Activated CD4-positive, alpha-beta T cell treated with anti-CD3 and anti-CD28 coated beads, Interleukin-2, amount 10 ng/mL, durations not matched to agents 24 days and 14 days (primary cell): ENCODE measurements at regions not wholly inside any gene's neighbourhood (a gene's known extent, or its start where the extent isn't known, plus 50 kb on each side); places are given as distances from the start of the nearest gene placed in this dataset.
"Not testable (repeated sequence)": the region's sequence is repeated elsewhere in the genome, so short reads cannot be mapped to it uniquely, and the experiment has no call there.

Experiments used
- DNase-seq: peaks from one replicate; pipeline ENCODE4 v3.0.0; 2022
- H3K27ac Mint-ChIP-seq: one replicate; pipeline ENCODE4 v1.8.0; 2022; ENCODE audit warnings: mild to moderate bottlenecking, mixed read lengths
- H3K27me3 Mint-ChIP-seq: one replicate; pipeline ENCODE4 v1.8.0; 2022; ENCODE audit warnings: mixed read lengths
- H3K36me3 Mint-ChIP-seq: one replicate; pipeline ENCODE4 v1.8.0; 2022; ENCODE audit warnings: low read depth, mild to moderate bottlenecking, mixed read lengths
- H3K4me1 Mint-ChIP-seq: one replicate; pipeline ENCODE4 v1.8.0; 2021; ENCODE audit warnings: mixed read lengths
- H3K4me3 Mint-ChIP-seq: one replicate; pipeline ENCODE4 v1.8.0; 2022; ENCODE audit warnings: mild to moderate bottlenecking, moderate library complexity, mixed read lengths
- H3K9me3 Mint-ChIP-seq: one replicate; pipeline ENCODE4 v1.8.0; 2021; ENCODE audit warnings: mixed read lengths
- intact Hi-C: fragments of 100-400 bp; cut with micrococcal nuclease; formaldehyde crosslinking; loops from one replicate; pipeline ENCODE4 v1.15.1; 2023

DNA sequence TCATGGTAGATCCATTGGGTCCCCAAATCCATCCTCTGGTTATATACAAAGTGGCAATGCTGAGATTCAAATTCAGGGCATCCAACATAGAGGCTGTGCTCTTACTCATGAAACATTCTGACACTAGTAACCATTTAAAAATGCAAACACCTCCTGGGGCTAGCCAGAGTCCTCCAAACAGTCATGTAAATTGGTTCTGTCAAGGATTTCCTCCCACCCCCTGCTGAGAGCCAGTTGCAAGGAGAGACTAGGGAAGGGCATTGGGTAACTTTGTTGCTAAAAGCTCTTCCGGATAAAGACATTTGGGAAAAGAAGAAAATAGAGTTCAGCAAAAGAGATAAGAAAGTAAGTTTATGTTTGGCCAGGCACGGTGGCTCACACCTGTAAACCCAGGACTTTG is 58.3 kb downstream of the ART5 start:
- DNase-seq, intact Hi-C loops, H3K27ac Mint-ChIP-seq, H3K9me3 Mint-ChIP-seq, H3K36me3 Mint-ChIP-seq, H3K4me1 Mint-ChIP-seq, H3K4me3 Mint-ChIP-seq: not testable (repeated sequence)
- peaks cover 40% of the 10 kb centered on the region for H3K27me3 Mint-ChIP-seq

DNA sequence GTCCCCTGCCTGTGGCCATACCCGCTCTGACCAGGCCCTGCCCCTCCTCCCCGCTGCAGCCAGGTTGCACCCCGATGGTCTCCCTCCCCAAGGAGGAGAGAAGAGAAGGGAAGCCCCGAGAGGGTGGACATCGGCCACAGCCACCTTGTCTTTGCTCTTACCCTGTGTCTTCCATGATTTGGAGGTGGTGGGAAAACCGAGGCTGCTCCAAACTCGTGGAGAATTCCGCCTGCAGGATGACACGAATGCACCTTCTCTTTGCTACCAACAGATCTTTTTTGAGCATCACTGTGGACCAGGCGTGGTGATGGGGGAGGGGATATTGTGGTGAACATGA is 60.4 kb downstream of the ART5 start:
- Mint-ChIP-seq H3K27me3 (peaks cover 33% of the 10 kb centered on the region), H3K4me3 (peak overlapping the region; percentile 72)
- H3K36me3 Mint-ChIP-seq, H3K27ac Mint-ChIP-seq, H3K9me3 Mint-ChIP-seq, intact Hi-C loops, H3K4me1 Mint-ChIP-seq, DNase-seq: not testable (repeated sequence)

DNA sequence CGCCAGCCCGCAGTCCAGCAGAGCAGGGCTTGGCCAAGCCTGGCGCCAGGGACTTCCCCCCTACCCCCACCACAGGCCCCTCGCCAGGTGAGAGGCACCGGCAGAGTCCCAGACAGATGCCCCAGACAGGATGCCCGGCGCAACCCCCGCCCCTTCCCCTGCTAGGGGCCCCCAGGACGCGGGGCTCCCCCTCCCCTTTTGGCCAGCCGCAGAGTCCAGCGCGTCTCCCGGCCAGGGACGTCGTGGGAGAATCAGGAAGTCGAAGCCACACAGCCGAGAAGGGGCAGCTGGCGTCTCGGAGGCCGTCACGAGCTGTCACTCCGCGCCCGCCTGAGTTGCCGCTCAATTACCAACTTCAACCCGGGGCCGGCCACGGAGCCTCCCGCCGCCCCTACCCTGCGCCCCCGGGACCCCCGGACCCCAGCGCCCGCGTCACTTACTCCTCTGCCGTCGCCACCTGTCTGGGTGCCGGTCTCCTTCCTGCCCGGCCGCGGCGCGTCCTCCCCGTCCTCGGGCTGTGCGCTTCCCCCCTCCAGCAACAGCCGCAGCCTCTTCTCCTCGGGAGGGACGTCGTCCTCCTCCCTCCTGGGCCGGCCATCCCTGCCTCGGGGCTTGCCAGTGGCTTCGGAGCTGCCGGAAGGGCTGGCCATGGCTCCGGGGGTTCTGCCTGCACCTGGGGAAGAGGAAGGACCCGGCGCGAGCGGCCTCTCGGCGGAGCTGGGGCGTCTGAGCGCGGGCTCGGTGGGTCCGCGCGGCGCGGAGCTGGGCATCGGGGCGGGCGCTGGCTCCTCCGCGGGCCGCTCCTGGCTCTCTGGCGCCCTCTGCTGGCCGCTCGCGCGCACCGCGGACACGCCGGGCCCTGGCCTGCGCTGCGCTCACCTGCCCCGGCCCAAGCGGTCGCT is 61.1 kb downstream of the ART5 start:
- DNase-seq, result peak; percentile 90
- H3K4me1 Mint-ChIP-seq, H3K36me3 Mint-ChIP-seq, H3K27ac Mint-ChIP-seq, H3K9me3 Mint-ChIP-seq, intact Hi-C loops: not testable (repeated sequence)
- Mint-ChIP-seq H3K27me3 (peaks cover 32% of the 10 kb centered on the region), H3K4me3 (peak overlapping the region; percentile 72)

DNA sequence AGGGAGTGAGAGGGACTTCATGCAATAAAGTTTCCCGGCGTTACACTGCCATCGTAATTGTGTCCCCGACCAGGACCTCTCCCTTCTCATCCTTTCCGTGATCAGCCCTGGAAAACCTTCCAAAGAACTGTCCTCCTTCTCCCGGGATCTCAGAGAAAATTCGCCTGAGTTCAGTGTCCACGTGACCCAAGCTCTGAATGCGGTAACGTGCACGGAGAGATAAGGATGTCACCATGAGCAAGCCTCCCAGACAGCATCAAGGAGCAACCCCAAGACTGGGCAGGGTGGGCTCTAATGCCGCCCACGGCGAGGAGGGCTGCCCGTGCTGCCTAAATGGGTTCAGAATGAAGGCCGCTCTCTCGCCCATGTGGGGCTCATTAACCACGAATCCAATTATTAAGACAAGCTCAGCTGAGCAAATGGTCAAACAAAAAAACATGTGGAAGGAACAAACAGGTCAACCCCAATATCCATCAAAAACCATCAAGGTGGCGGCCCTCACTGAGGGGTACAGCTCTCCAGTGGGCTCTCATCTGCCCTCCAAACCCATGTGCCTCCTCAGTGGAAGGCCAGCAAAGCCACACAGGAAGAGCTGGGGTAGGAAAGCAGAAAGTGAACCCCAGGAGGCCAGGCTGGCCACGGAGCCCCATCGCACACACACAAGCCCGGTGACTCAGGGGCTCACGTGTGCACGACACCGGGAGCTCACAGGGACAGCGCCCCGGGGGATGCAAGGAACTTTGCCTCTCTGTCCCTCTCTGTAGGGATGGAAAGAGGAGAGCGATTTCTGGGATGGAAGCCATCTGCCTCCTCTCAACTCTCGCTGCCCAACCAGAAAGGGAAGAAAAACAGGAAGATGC is 62.0 kb downstream of the ART5 start:
- H3K36me3 Mint-ChIP-seq, H3K4me1 Mint-ChIP-seq, DNase-seq, H3K9me3 Mint-ChIP-seq, intact Hi-C loops, H3K27ac Mint-ChIP-seq: not testable (repeated sequence)
- Mint-ChIP-seq H3K27me3 (peaks cover 28% of the 10 kb centered on the region), H3K4me3 (peak overlapping the region; percentile 60)

DNA sequence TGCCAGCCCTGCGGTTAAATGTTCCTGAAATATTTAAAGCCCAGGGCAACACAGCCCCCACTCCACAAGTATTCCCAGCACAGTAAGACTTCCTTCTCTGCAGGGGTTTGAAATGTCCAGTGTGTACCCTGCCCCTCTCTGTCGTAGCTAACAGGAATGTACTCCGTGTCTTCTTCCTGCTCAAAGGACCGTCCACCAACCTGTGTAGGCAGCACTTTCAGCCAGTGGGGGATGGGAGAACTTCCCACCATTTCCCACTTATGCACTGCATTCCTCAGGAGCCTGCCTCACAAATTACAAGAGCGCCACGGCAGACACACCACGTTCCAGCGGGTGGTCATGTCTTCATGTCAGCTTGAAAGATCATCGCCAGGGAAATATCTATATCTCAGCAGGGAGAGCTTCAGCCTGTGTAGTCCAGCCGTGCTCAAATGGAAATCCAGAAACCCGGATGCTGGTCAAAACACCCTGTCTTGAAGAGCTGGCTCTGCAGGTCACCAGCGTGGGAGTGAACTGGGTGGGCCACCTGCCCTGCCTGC is 65.7 kb downstream of the ART5 start:
- not testable (repeated sequence) for H3K36me3 Mint-ChIP-seq, H3K4me1 Mint-ChIP-seq
- H3K27me3 Mint-ChIP-seq, result peaks cover 13% of the 10 kb centered on the region

DNA sequence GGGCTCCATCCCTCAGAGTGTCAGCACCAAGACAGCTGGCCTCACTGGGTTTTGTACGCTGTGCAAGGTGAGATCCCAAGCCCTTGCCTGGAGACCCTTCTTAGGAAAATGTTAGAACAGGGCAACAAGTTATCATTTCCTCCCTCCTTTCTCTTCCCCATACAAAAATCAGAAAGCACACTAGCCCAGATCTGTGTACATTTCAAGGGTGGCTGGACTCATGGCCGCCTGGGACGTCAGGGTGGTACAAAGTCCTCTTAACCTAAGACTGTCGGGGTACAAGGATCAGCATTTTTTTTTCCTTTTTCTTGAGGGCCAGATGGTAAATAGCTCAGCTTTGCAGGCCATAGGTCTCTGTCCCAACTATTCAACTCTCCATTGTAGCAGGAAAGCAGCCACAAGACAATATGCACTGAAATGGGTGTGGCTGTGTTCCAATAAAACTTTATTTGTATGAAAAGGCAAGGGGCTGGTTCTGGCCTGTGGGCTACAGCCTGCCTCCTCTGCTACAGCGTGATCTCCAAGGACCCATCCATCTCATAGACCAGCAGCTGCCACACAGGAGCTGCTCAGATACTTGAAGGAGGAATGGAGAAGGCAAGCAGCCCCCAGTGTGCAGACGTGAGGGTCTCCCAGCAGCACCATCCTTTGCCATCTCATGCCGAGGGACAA is 68.7 kb downstream of the ART5 start:
- H3K4me1 Mint-ChIP-seq, H3K4me3 Mint-ChIP-seq, H3K27me3 Mint-ChIP-seq, H3K36me3 Mint-ChIP-seq, DNase-seq, intact Hi-C loops, H3K27ac Mint-ChIP-seq, H3K9me3 Mint-ChIP-seq: not testable (repeated sequence)

More for the DNA sequence above, 65.7 kb downstream of the ART5 start:
- H3K4me3 Mint-ChIP-seq, H3K9me3 Mint-ChIP-seq, intact Hi-C loops, H3K27ac Mint-ChIP-seq, DNase-seq: not testable (repeated sequence)

DNA sequence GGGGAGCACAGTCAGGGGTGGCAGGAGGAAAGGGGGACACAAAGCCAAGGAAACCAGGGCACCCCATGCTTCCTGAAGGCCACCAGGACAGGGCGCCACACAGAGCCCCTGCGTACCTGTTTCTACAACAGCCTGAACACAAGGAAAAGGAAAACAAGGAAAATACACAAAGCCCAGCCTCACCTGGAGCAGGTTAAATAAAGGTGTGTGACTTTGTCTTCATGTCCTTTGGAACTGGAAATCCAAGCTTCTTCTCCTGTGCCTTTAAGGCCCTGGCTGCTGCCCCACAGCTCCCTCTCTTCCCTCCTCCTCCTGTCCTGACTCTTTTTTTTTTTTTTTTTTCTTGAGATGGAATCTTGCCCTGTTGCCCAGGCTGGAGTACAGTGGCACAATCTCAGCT is 70.0 kb downstream of the ART5 start:
- H3K9me3 Mint-ChIP-seq, DNase-seq, H3K4me3 Mint-ChIP-seq, H3K27ac Mint-ChIP-seq, H3K4me1 Mint-ChIP-seq, H3K27me3 Mint-ChIP-seq, intact Hi-C loops, H3K36me3 Mint-ChIP-seq: not testable (repeated sequence)

DNA sequence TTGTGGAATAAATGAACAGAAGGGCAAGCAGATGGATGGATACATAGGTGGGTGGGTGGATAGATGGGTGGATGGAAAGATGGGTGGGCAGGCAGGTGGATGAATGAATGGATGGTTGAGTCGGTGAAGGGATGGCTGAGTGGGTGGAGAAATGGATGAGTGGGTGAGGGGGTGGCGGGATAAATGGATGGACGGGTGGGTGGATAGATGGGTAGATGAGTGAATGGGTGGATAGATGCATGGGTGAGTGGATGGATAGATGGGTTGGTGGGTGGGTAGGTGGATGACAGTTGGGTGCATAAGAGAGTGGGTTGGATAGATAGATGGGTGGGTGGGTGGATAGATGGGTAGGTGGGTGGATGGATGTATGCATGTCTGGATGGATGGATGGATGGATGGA is 76.0 kb downstream of the ART5 start:
- H3K4me1 Mint-ChIP-seq, H3K4me3 Mint-ChIP-seq, H3K27ac Mint-ChIP-seq, H3K36me3 Mint-ChIP-seq, H3K27me3 Mint-ChIP-seq, H3K9me3 Mint-ChIP-seq, intact Hi-C loops, DNase-seq: not testable (repeated sequence)

DNA sequence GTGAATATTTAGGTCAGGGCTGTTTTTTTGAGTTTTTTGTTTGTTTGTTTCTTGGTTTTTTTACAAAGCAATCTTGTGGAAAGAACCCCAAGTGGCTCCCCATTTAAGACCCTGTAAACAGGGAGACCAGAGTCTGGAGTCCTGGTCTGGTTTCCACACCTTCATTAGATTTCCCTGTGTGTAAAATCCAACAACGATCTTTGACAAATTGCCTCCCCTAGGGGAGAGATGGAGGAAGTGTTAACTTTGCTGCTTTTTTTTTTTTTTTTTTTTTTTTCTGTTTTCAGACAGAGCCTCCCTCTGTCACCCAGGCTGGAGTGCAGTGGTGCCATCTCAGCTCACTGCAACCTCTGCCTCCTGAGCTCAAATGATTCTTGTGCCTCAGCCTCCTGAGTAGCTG is 77.4 kb downstream of the ART5 start:
- intact Hi-C loops, H3K4me1 Mint-ChIP-seq, H3K36me3 Mint-ChIP-seq, H3K4me3 Mint-ChIP-seq, H3K27ac Mint-ChIP-seq, DNase-seq, H3K9me3 Mint-ChIP-seq, H3K27me3 Mint-ChIP-seq: not testable (repeated sequence)

DNA sequence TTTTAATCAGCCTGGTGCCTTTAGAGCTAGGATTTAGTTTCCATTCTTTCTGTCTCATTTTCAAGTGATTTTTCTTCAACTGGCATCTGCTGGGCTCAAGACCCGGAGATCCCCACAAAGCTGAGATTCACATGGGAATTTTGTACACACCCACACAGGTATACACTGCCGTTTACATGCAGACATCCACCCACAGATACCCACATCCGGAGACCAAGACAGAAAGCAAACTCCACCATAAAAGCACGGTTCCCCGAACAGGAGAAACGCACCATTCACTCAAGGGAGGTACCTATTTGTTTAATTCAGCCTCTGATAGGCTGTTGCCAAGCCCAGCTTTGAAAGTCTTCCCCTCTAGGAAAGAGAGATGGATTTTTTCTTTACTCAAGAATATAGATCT is 87.2 kb downstream of the ART5 start:
- H3K4me1 Mint-ChIP-seq, H3K36me3 Mint-ChIP-seq, intact Hi-C loops, H3K9me3 Mint-ChIP-seq, H3K27me3 Mint-ChIP-seq: not testable (repeated sequence)
- DNase-seq, result peak; percentile 69
- Mint-ChIP-seq H3K4me3 (peak overlapping the region; percentile 51), H3K27ac (peak overlapping the region; percentile 90)

DNA sequence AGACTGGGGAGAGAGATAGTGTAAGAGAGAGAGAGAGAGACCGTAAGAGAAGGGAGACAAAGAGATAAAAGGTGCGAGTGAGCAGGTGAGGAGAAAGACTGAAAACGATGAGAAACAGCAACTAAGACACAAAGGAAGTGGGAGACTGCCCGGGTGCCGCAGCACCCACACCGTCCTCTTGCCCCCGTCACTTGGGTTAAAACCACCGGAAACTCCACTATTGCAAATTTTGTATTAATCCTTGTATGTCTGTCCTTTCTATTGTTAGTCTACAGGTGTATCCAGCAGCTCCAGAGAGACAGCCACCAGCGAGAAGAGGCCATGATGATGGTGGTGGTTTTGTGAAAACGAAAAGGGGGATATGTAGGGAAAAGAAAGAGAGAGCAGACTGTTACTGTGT is 96.8 kb downstream of the ART5 start:
- H3K4me1 Mint-ChIP-seq, H3K27me3 Mint-ChIP-seq, H3K9me3 Mint-ChIP-seq, intact Hi-C loops, H3K36me3 Mint-ChIP-seq: not testable (repeated sequence)
- peak; percentile 60 for DNase-seq
- Mint-ChIP-seq H3K27ac (peak overlapping the region; percentile 79), H3K4me3 (peak overlapping the region; percentile 70)

DNA sequence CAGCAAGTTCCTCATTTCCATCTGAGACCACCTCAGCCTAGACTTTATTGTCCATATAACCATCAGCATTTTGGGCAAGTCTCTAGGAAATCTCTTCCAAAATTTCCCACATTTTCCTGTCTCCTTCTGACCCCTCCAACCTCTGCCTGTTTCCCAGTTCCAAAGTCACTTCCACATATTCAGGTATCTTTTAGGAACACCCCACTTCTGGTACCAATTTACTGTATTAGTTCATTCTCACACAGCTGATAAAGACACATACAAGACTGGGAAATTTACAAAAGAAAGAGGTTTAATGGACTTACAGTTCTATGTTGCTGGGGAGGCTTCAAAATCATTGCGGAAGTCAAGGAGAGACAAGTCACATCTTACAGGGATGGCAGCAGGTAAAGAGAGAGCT is 103.6 kb downstream of the ART5 start:
- H3K27ac Mint-ChIP-seq, DNase-seq, H3K4me1 Mint-ChIP-seq, H3K27me3 Mint-ChIP-seq, H3K4me3 Mint-ChIP-seq, intact Hi-C loops, H3K36me3 Mint-ChIP-seq: not testable (repeated sequence)
- H3K9me3 Mint-ChIP-seq, result peaks cover 24% of the 10 kb centered on the region

DNA sequence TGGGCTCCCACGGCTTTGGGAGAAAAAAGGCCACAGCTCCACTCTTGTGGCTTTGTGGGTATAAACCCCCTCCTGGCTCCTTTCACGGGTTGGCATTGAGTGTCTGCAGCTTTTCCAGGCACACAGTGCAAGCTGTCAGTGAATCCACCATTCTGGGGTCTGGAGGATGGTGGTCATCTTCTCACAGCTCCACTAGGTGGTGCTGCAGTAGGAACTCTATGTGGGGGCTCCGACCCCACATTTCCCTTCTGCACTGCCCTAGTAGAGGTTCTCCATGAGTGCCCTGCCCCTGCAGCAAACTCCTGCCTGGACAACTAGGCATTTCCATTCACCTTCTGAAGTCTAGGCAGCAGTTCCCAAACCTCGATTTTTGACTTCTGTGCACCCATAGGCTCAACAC is 104.5 kb downstream of the ART5 start:
- intact Hi-C loops, result not testable (repeated sequence)

DNA sequence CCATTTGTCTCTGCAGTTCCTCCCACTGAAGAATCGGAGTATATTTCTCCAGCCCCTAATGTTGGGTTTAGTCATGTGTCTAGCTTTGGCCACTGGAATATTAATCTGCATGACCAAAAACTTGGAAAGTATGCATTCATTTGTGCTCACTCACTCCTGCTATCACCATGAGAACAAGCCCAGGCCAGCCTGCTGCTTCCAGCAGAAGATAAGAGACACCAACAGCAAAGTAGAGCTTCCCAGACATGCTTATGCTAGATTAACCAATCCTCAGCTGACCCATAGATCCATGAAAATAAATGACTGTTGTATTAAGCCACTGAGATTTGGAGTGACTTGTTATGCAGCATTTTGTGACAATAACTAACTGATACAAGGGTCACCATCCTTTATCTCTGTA is 108.8 kb downstream of the ART5 start:
- H3K27ac Mint-ChIP-seq, H3K4me3 Mint-ChIP-seq, H3K36me3 Mint-ChIP-seq, intact Hi-C loops, H3K4me1 Mint-ChIP-seq, DNase-seq, H3K27me3 Mint-ChIP-seq: not testable (repeated sequence)
- H3K9me3 Mint-ChIP-seq, result peaks cover 15% of the 10 kb centered on the region

More for the DNA sequence above, 104.5 kb downstream of the ART5 start:
- H3K4me3 Mint-ChIP-seq, H3K27ac Mint-ChIP-seq, H3K4me1 Mint-ChIP-seq, H3K36me3 Mint-ChIP-seq, DNase-seq, H3K27me3 Mint-ChIP-seq: not testable (repeated sequence)
- peaks cover 24% of the 10 kb centered on the region for H3K9me3 Mint-ChIP-seq
